ENCODE measurements at regions not wholly inside any gene's neighbourhood (a gene's known extent, or its start where the extent isn't known, plus 50 kb on each side); places are given as distances from the start of the nearest gene placed in this dataset.

- Histone ChIP-seq H3K4me1 (ENCODE audit: insufficient read depth, low read length) (no peaks in the 10 kb centered on the region), H3F3A (ENCODE audit: low read length, unreplicated experiment) (no peaks in the 10 kb centered on the region), H3K9me2 (replicated peaks; ENCODE audit: low read length) (no peaks in the 10 kb centered on the region), H3K9me3 (ENCODE audit: low read length) (no peaks in the 10 kb centered on the region), H3K4me3 (ENCODE audit: low read length) (no peak overlapping the region), H3K79me2 (ENCODE audit: low read length) (no peaks in the 10 kb centered on the region), H3K27me3 (ENCODE audit: low read length) (no peaks in the 10 kb centered on the region), H4K20me1 (ENCODE audit: low read length) (no peaks in the 10 kb centered on the region), H3K27ac (ENCODE audit: low read length) (no peak overlapping the region), H3K36me3 (ENCODE audit: low read depth, low read length) (no peaks in the 10 kb centered on the region), H3K4me2 (ENCODE audit: low read length) (no peak overlapping the region), H2AFZ (ENCODE audit: low read length) (no peak overlapping the region), H3K9ac (ENCODE audit: low read length) (no peak overlapping the region)
- POLR2A ChIA-PET (ENCODE audit: unreplicated experiment) = no interaction called here
- intact Hi-C loops (cut with micrococcal nuclease) = no loop called here
- no TSS peak for BruUV-seq (replicated peaks)
- DNase-seq (no peak), ATAC-seq (no peak)
- TF ChIP-seq EZH2 (IDR thresholded peaks at IDR 0.05; ENCODE audit: low read length, unreplicated experiment) (no peak), CTCF (conservative IDR thresholded peaks at IDR 0.05; ENCODE audit: low read depth, low read length) (no peak), EZH2phosphoT487 (IDR thresholded peaks at IDR 0.05; ENCODE audit: borderline replicate concordance, low read length) (no peak)
- CTCF ChIA-PET = no interaction called here
Observed at GRCh38 chr13:88014527-88014926, 343.4 kb downstream of the SLITRK5 start.

- H3K4me2 ChIP-seq (ENCODE audit: low read length) = no peak overlapping the region
- no peaks in the 10 kb centered on the region for H3K27me3 ChIP-seq (ENCODE audit: low read length)
- intact Hi-C loops (cut with micrococcal nuclease) = no loop called here
- H3K79me2 ChIP-seq (ENCODE audit: low read length) = no peaks in the 10 kb centered on the region
- H3K9ac ChIP-seq (ENCODE audit: low read length) = no peak overlapping the region
- no peak overlapping the region for H3K4me3 ChIP-seq (ENCODE audit: low read length)
- H3K36me3 ChIP-seq (ENCODE audit: low read depth, low read length) = no peaks in the 10 kb centered on the region
- TF ChIP-seq CTCF (conservative IDR thresholded peaks at IDR 0.05; ENCODE audit: low read depth, low read length) (no peak), EZH2phosphoT487 (IDR thresholded peaks at IDR 0.05; ENCODE audit: borderline replicate concordance, low read length) (no peak), EZH2 (IDR thresholded peaks at IDR 0.05; ENCODE audit: low read length, unreplicated experiment) (no peak)
- ChIA-PET CTCF (no interaction called here), POLR2A (ENCODE audit: unreplicated experiment) (no interaction called here)
- H3K9me2 ChIP-seq (replicated peaks; ENCODE audit: low read length) = no peaks in the 10 kb centered on the region
- no peak overlapping the region for H2AFZ ChIP-seq (ENCODE audit: low read length)
- DNase-seq (no peak), ATAC-seq (no peak)
- no peaks in the 10 kb centered on the region for H3F3A ChIP-seq (ENCODE audit: low read length, unreplicated experiment)
- H3K9me3 ChIP-seq (ENCODE audit: low read length) = no peaks in the 10 kb centered on the region; the same call in 1 of the 2 replicates
- no peaks in the 10 kb centered on the region for H4K20me1 ChIP-seq (ENCODE audit: low read length)
- H3K4me1 ChIP-seq (ENCODE audit: insufficient read depth, low read length) = no peaks in the 10 kb centered on the region
- no TSS peak for BruUV-seq (replicated peaks)
- no peak overlapping the region for H3K27ac ChIP-seq (ENCODE audit: low read length)
Observed at GRCh38 chr13:88022431-88023208, 351.4 kb downstream of the SLITRK5 start.

GRCh38 chr13:88026241-88026640 lies 355.1 kb downstream of the SLITRK5 start:
- Histone ChIP-seq H2AFZ (ENCODE audit: low read length) (no peak overlapping the region), H3K4me1 (ENCODE audit: insufficient read depth, low read length) (no peaks in the 10 kb centered on the region), H3K27ac (ENCODE audit: low read length) (no peak overlapping the region), H4K20me1 (ENCODE audit: low read length) (no peaks in the 10 kb centered on the region), H3K9ac (ENCODE audit: low read length) (no peak overlapping the region), H3K79me2 (ENCODE audit: low read length) (no peaks in the 10 kb centered on the region), H3K9me2 (replicated peaks; ENCODE audit: low read length) (no peaks in the 10 kb centered on the region), H3F3A (ENCODE audit: low read length, unreplicated experiment) (no peaks in the 10 kb centered on the region), H3K27me3 (ENCODE audit: low read length) (no peaks in the 10 kb centered on the region), H3K4me2 (ENCODE audit: low read length) (no peak overlapping the region), H3K36me3 (ENCODE audit: low read depth, low read length) (no peaks in the 10 kb centered on the region), H3K9me3 (ENCODE audit: low read length) (no peaks in the 10 kb centered on the region), H3K4me3 (ENCODE audit: low read length) (no peak overlapping the region)
- ChIA-PET POLR2A (ENCODE audit: unreplicated experiment) (no interaction called here), CTCF (interaction anchor here (0.5 kb wide), 1 partner anchor 1408 kb away, joined by 4 read pairs; no protein-coding TSS in a partner anchor)
- TF ChIP-seq EZH2 (IDR thresholded peaks at IDR 0.05; ENCODE audit: low read length, unreplicated experiment) = no peak
- no peak for TF ChIP-seq CTCF (conservative IDR thresholded peaks at IDR 0.05; ENCODE audit: low read depth, low read length)
- no peak for TF ChIP-seq EZH2phosphoT487 (IDR thresholded peaks at IDR 0.05; ENCODE audit: borderline replicate concordance, low read length)
- DNase-seq (no peak), ATAC-seq (no peak)
- intact Hi-C loops (cut with micrococcal nuclease) = no loop called here
- no TSS peak for BruUV-seq (replicated peaks)
